Parathyroid adenoma (tissue), 2 donors: ENCODE measurements at regions not wholly inside any gene's neighbourhood (a gene's known extent, or its start where the extent isn't known, plus 50 kb on each side); places are given as distances from the start of the nearest gene placed in this dataset.

ENCODE experiments used
- H2AFZ ChIP-seq: fragments of 300-600 bp; sonication (generic); one replicate; pipeline ENCODE4 v1.7.0; 2017; ENCODE audit warnings: antibody characterized with exemption, mild to moderate bottlenecking
- H3K27ac ChIP-seq: fragments of 300-600 bp; sonication (generic); one replicate; pipeline ENCODE4 v1.7.0; 2017
- H3K27me3 ChIP-seq: fragments of 300-600 bp; sonication (generic); one replicate; pipeline ENCODE4 v1.7.0; 2017; ENCODE audit warnings: low read length; ENCODE audit not compliant: control insufficient read depth, insufficient read depth
- H3K36me3 ChIP-seq: fragments of 300-600 bp; sonication (generic); one replicate; pipeline ENCODE4 v1.7.0; 2017; ENCODE audit warnings: low read length; ENCODE audit not compliant: control insufficient read depth, insufficient read depth
- H3K4me1 ChIP-seq: fragments of 300-600 bp; sonication (generic); one replicate; pipeline ENCODE4 v1.7.0; 2017; ENCODE audit warnings: control low read depth
- H3K4me2 ChIP-seq: fragments of 300-600 bp; sonication (generic); one replicate; pipeline ENCODE4 v1.7.0; 2017; ENCODE audit warnings: low read length
- H3K4me3 ChIP-seq: fragments of 300-600 bp; sonication (generic); one replicate; pipeline ENCODE4 v1.7.0; 2017; ENCODE audit warnings: low read depth, low read length
- H3K79me2 ChIP-seq: fragments of 300-600 bp; sonication (generic); one replicate; pipeline ENCODE4 v1.7.0; 2017; ENCODE audit warnings: control low read depth
- H3K9ac ChIP-seq: fragments of 300-600 bp; sonication (generic); one replicate; pipeline ENCODE4 v1.7.0; 2017; ENCODE audit warnings: mild to moderate bottlenecking
- H3K9me3 ChIP-seq: fragments of 300-600 bp; sonication (generic); one replicate; pipeline ENCODE4 v1.7.0; 2017; ENCODE audit warnings: low read length; ENCODE audit not compliant: control insufficient read depth
- CTCF ChIP-seq: fragments of 300-600 bp; sonication (generic); IDR thresholded peaks from one replicate; pipeline ENCODE4 v1.7.0; 2017; ENCODE audit warnings: antibody characterized with exemption, mild to moderate bottlenecking
- donor health status: primary hyperparathyroidism.

- H3K79me2 ChIP-seq = no peaks in the 10 kb centered on the region
- H3K4me3 ChIP-seq = no peak overlapping the region
- TF ChIP-seq CTCF = no peak
- no peak overlapping the region for H3K4me2 ChIP-seq
- no peak overlapping the region for H3K9ac ChIP-seq
- no peaks in the 10 kb centered on the region for H3K27me3 ChIP-seq
- H3K27ac ChIP-seq = no peak overlapping the region
- H3K4me1 ChIP-seq = no peaks in the 10 kb centered on the region
- H3K36me3 ChIP-seq = no peaks in the 10 kb centered on the region
- no peaks in the 10 kb centered on the region for H3K9me3 ChIP-seq
- H2AFZ ChIP-seq = no peak overlapping the region
Measured at GRCh38 chr2:103667335-103667884, 905.6 kb downstream of the TMEM182 start.

- H2AFZ ChIP-seq = no peak overlapping the region
- no peak overlapping the region for H3K4me2 ChIP-seq
- no peak overlapping the region for H3K9ac ChIP-seq
- H3K9me3 ChIP-seq = no peaks in the 10 kb centered on the region
- no peaks in the 10 kb centered on the region for H3K36me3 ChIP-seq
- H3K79me2 ChIP-seq = no peaks in the 10 kb centered on the region
- H3K4me3 ChIP-seq = no peak overlapping the region
- no peak for TF ChIP-seq CTCF
- H3K4me1 ChIP-seq = no peaks in the 10 kb centered on the region
- no peak overlapping the region for H3K27ac ChIP-seq
- H3K27me3 ChIP-seq = no peaks in the 10 kb centered on the region
Measured at GRCh38 chr2:103669531-103669930, 907.7 kb downstream of the TMEM182 start.
